Activated CD4-positive, alpha-beta T cell treated with anti-CD3 and anti-CD28 coated beads, Interleukin-2, amount 10 ng/mL, durations not matched to agents 24 days and 14 days (primary cell): ENCODE measurements at regions not wholly inside any gene's neighbourhood (a gene's known extent, or its start where the extent isn't known, plus 50 kb on each side); places are given as distances from the start of the nearest gene placed in this dataset.

ENCODE experiments used
- DNase-seq: peaks from one replicate; pipeline ENCODE4 v3.0.0; 2022
- H3K27ac Mint-ChIP-seq: one replicate; pipeline ENCODE4 v1.8.0; 2022; ENCODE audit warnings: mild to moderate bottlenecking, mixed read lengths
- H3K27me3 Mint-ChIP-seq: one replicate; pipeline ENCODE4 v1.8.0; 2022; ENCODE audit warnings: mixed read lengths
- H3K36me3 Mint-ChIP-seq: one replicate; pipeline ENCODE4 v1.8.0; 2022; ENCODE audit warnings: low read depth, mild to moderate bottlenecking, mixed read lengths
- H3K4me1 Mint-ChIP-seq: one replicate; pipeline ENCODE4 v1.8.0; 2021; ENCODE audit warnings: mixed read lengths
- H3K4me3 Mint-ChIP-seq: one replicate; pipeline ENCODE4 v1.8.0; 2022; ENCODE audit warnings: mild to moderate bottlenecking, moderate library complexity, mixed read lengths
- H3K9me3 Mint-ChIP-seq: one replicate; pipeline ENCODE4 v1.8.0; 2021; ENCODE audit warnings: mixed read lengths
- intact Hi-C: fragments of 100-400 bp; cut with micrococcal nuclease; formaldehyde crosslinking; loops from one replicate; pipeline ENCODE4 v1.15.1; 2023

DNA sequence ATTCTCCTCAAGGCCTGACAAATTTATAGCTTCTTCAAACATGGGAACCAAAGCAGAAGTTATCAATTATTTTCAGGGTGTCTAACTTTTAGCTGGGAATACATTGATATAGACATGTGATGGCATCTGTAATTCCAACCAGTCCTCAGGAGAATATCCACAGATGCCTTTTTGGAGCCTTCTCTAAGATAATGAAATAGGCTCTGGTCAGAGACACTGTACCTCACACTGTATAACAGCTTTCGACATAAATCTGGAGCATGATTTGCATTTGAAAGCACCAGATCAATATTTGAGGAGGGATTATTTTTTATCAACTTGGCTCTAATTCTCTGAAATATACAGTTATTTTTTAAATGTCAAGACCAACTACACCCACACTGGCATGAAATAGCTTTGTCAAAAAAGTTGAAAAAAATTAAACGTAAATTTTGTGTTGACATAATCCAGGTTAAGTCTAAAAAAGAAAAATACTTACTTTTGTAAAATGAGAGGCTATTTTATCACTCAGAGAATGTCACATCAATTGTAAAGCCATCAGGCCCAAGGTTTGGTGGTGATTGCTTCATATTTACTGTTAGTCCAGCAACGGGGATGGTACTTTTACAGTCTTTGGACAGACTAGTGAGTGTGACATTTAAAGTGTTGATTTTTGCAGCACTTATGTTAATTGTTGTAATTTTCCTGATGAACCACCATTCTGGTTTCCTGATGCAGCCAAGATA lies 177.0 kb upstream of the SP8 start:
- no peak overlapping the region for H3K4me3 Mint-ChIP-seq
- no peak for DNase-seq
- no peaks in the 10 kb centered on the region for H3K9me3 Mint-ChIP-seq
- no peak overlapping the region for H3K27ac Mint-ChIP-seq
- H3K36me3 Mint-ChIP-seq = no peaks in the 10 kb centered on the region
- H3K27me3 Mint-ChIP-seq = no peaks in the 10 kb centered on the region
- intact Hi-C loops = no loop called here
- H3K4me1 Mint-ChIP-seq = no peaks in the 10 kb centered on the region

DNA sequence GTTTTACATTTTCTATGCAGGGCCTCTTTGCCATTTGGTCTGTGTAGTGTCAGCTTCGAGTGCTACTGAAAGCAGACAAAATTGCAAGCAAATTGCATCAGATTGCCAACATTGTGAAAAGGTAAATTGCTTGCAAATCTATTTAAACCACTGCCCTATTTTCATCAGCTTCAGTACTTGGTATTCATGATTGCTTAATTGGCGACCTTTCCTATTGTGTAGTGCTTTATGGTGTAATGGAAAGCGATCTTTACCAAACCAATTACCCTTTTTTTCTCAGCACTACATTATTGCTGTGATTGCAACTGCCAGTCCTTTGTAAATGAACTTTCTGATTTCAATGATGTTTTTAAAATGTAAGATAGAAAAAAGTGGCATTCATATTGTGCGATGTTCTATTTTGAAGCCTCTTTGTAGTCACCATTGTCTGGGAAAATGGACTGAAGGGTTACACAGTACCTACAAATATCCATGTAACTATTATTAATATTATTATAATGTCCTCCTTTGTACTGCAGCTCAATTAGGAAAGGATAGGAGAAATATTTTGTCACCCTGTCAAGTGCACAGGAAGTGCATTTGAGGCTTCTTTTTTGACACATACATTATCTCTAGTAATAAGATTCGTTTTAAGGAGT lies 177.7 kb upstream of the SP8 start:
- Mint-ChIP-seq H3K36me3 (no peaks in the 10 kb centered on the region), H3K9me3 (no peaks in the 10 kb centered on the region), H3K4me1 (no peaks in the 10 kb centered on the region), H3K4me3 (no peak overlapping the region), H3K27ac (no peak overlapping the region), H3K27me3 (no peaks in the 10 kb centered on the region)
- DNase-seq = no peak
- intact Hi-C loops = no loop called here

DNA sequence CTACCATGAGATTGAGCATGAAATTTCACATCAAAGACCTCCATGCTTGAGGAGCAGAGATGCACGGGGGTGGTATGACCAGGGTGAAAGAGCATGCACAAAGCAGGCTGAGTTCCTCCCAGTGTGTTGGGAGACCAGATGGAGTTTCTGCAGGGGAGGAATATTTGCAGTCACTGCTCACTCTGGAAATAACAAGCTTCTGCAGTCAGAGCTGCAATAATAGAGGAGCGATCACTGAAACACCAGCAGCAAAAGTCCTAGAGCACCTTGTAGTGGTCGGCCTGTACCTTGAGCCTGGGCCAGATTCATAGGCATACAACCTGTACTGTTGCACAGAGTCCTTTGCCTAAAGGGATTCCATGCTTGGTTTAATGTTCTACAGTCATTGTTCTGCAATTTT lies 184.5 kb upstream of the SP8 start:
- Mint-ChIP-seq H3K36me3 (no peaks in the 10 kb centered on the region), H3K27ac (no peak overlapping the region)
- intact Hi-C loops = no loop called here

DNA sequence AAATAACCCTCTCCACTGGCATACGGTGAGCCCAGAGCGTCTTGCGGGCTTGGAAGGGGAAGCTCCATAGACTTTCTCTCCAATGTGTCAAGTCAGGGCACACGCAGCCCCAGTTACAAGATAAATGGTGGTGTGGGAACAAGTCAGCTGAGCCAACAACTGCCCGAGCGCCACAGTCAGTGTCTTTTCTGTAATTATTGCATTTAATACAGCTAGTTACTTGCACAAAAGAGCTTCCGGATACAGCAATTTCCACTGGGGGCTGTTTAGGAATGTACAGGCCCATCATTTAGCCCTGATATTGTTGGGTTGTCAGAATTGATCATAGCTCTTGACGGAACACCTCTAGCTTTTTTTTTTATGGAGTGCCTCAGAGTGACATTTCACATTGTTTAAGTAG lies 193.5 kb upstream of the SP8 start:
- no peaks in the 10 kb centered on the region for H3K4me1 Mint-ChIP-seq
- H3K9me3 Mint-ChIP-seq = no peaks in the 10 kb centered on the region
- no peaks in the 10 kb centered on the region for H3K36me3 Mint-ChIP-seq
- no peak overlapping the region for H3K4me3 Mint-ChIP-seq
- no peak for DNase-seq
- no peak overlapping the region for H3K27ac Mint-ChIP-seq
- no peaks in the 10 kb centered on the region for H3K27me3 Mint-ChIP-seq
- intact Hi-C loops = no loop called here

More for the DNA sequence above, 184.5 kb upstream of the SP8 start:
- Mint-ChIP-seq H3K27me3 (peaks cover 1% of the 10 kb centered on the region), H3K4me1 (no peaks in the 10 kb centered on the region), H3K9me3 (no peaks in the 10 kb centered on the region), H3K4me3 (no peak overlapping the region)
- no peak for DNase-seq

DNA sequence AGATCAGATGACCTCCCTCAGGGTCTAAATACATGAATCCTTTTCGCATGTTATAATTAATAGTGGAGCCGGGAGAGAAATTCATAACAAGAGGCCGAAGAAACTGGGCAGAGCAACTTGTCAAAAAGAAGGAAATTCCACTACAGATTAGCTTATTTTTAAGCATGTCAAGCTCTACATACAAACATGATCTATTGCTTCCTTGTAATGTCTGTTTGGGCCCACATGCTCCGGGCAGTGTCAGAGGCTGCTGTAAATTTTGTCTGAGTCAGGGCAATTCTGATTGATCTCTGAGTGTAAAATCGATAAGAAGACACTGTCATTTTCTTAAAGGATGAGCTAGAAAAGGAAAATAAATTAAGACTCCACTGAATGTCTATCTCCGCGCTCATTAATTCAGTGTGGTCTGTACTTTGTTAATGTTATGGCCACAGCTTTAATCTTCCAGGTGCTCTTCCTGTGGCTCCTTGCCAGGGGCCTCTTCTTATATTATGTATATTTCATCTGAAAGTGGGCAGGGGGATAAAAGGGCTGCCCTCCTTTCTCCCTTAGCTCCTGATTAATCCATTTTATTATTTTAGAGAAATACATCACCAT lies 194.1 kb upstream of the SP8 start:
- intact Hi-C loops = no loop called here
- no peak overlapping the region for H3K4me3 Mint-ChIP-seq
- H3K27ac Mint-ChIP-seq = no peak overlapping the region
- DNase-seq = no peak
- H3K36me3 Mint-ChIP-seq = no peaks in the 10 kb centered on the region
- H3K4me1 Mint-ChIP-seq = no peaks in the 10 kb centered on the region
- H3K9me3 Mint-ChIP-seq = no peaks in the 10 kb centered on the region
- no peaks in the 10 kb centered on the region for H3K27me3 Mint-ChIP-seq

DNA sequence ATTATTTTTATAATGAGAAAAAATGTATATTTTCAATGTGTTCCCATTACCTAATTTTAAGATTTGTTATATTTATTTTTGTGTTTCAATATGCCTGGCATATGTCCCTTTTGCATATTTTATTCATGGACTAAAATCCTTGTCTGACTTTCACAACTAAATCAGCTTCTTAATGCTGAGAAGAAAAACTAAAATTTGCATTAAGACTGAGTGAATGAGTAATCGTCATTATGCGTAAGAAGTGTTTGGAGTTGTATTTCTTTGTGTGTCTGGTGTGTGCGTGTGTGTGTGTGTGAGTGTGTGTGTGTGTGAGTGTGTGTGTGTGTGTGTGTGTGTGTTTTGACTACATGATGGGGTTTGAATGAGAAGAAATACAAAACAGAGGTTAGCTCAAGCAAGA lies 201.7 kb upstream of the SP8 start:
- H3K4me1 Mint-ChIP-seq = no peaks in the 10 kb centered on the region
- H3K9me3 Mint-ChIP-seq = no peaks in the 10 kb centered on the region
- H3K27ac Mint-ChIP-seq = no peak overlapping the region
- H3K27me3 Mint-ChIP-seq = no peaks in the 10 kb centered on the region
- no peak overlapping the region for H3K4me3 Mint-ChIP-seq
- no peaks in the 10 kb centered on the region for H3K36me3 Mint-ChIP-seq
- DNase-seq = no peak
- intact Hi-C loops = no loop called here

DNA sequence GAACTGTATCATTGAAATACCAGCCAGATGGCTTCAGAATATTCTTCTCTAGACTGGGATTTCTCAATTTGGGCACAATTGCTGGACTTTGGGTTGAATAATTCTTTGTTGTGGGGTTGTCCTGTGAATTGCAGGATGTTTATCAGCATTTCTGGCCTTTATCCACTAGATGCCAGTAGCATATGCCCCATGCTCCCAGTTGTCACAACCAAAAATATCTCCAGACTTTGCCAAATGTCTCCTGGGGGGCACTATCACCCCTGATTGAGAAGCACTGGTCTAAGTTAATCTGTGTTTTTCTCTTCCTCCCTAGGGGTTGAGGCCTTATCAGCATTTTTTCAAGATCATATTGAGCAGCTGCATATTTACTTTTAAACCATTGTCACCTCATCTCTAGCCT lies 204.9 kb upstream of the SP8 start:
- no peak for DNase-seq
- no peaks in the 10 kb centered on the region for H3K36me3 Mint-ChIP-seq
- no peaks in the 10 kb centered on the region for H3K4me1 Mint-ChIP-seq
- intact Hi-C loops = no loop called here
- H3K27me3 Mint-ChIP-seq = no peaks in the 10 kb centered on the region
- no peaks in the 10 kb centered on the region for H3K9me3 Mint-ChIP-seq
- H3K4me3 Mint-ChIP-seq = no peak overlapping the region
- no peak overlapping the region for H3K27ac Mint-ChIP-seq

DNA sequence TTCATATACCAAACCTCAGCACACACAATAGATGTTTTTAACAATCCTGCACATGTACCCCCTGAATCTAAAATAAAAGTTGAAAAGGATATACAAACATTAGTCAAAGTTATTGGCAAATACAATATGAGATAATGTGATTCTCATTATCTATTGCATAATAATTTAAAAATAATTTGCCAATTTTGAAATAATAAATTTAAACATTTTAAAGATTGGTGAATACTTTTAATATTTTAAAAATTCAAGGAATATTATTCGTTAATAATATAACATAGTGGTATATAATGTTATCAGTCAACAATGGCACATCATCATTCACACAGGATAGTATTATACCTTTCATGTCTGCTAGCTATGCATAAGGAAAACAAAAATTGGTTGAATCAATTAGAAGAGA lies 207.0 kb upstream of the SP8 start:
- no peaks in the 10 kb centered on the region for H3K36me3 Mint-ChIP-seq
- no peaks in the 10 kb centered on the region for H3K4me1 Mint-ChIP-seq
- no peak for DNase-seq
- no peaks in the 10 kb centered on the region for H3K9me3 Mint-ChIP-seq
- no peaks in the 10 kb centered on the region for H3K27me3 Mint-ChIP-seq
- no peak overlapping the region for H3K27ac Mint-ChIP-seq
- intact Hi-C loops = no loop called here
- no peak overlapping the region for H3K4me3 Mint-ChIP-seq

DNA sequence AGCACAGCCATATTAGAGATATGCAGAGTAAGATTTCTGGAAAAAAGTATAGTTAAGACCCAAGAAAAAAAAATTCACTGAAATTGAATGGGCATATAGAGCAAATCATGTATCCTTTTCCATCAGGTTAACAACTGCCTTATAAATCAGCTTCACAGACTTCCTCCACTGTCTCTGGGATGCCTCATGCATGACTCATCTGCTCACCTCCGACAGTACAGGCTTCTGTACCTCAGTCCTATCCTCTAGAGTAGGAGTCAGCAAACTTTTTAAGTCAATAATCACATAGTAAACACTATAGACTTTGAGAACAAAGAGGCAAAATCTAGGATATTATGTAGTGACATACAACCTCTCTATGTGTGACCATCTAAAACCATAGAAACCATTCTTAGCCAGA lies 211.6 kb upstream of the SP8 start:
- no peak for DNase-seq
- Mint-ChIP-seq H3K27ac (no peak overlapping the region), H3K36me3 (no peaks in the 10 kb centered on the region), H3K9me3 (peaks cover 4% of the 10 kb centered on the region), H3K4me3 (no peak overlapping the region), H3K4me1 (no peaks in the 10 kb centered on the region), H3K27me3 (no peaks in the 10 kb centered on the region)
- intact Hi-C loops = no loop called here

DNA sequence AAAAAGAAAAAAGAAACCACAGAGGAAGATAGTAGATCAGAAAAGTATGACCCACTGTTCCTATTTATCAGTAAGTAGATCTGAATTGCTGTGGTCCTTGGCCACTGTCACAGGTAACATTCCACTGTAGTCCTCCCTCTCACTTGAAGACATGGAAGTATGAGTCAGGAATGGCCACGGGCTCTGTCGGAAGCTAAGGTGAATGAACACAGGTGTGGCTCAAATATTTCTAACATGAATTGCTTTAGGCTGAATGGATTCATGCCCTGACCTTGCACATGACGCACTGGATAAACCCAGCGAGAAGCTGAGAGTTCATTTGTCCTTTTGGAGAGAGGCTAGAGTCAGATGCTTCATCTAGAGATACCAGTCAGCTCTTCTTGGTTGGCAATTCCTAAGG lies 224.5 kb upstream of the SP8 start:
- Mint-ChIP-seq H3K27ac (no peak overlapping the region), H3K4me3 (no peak overlapping the region), H3K9me3 (peaks cover 9% of the 10 kb centered on the region), H3K36me3 (no peaks in the 10 kb centered on the region), H3K4me1 (no peaks in the 10 kb centered on the region), H3K27me3 (no peaks in the 10 kb centered on the region)
- intact Hi-C loops = no loop called here
- DNase-seq = no peak

DNA sequence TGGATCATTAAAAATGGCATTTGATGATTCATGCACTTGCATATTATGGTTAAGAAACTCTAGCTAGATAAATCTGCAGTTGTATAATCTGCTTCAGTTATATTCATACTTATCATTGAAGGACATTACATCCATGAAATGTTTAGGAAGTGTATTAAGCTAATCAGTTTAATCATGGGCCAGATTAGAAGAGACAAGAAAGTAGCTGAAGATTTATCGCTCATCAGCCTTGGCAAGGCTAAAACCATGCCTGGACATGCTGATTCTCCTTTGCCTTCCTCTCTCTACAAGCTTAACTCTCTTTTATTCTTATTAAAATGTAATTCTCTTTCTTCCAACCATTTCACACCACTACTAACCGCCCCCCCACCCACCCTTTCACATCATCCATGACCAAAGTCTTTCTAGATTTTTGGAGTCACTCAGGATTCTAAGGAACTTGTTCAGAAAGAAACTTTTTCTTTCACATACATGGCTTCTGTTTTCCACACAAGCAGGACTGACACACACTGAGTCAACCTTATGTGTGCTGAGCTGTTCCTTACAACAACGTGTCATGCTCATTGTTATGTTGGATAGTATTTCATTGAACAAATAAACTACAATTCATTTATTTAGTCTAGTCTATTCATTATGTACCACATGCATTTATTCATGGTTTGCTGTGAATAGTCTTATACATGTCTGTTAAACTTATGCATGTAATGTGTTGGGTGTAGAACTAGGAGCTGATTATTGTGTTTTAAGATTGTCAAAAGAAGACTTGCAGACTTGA lies 227.3 kb upstream of the SP8 start:
- intact Hi-C loops = no loop called here
- Mint-ChIP-seq H3K4me3 (no peak overlapping the region), H3K27ac (no peak overlapping the region), H3K27me3 (no peaks in the 10 kb centered on the region), H3K9me3 (no peaks in the 10 kb centered on the region), H3K36me3 (no peaks in the 10 kb centered on the region), H3K4me1 (no peaks in the 10 kb centered on the region)
- DNase-seq = no peak

DNA sequence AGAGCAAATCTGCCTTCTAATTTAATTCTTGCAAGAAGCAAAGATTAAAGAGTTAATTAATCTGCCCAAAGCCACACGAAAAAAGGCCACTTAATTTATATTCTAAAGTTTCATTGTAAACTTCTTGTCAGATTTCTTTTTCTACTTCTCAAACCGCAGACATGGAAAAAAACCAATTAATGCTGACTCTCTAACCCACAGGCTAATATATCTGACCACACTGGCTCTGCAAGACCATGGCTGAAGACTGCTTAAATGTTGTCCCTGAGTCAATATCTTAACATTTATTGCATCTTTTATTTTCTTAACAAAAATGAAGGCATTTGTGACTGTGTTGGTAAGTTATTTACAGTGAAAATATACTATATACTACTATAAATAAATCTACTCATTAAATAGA lies 234.0 kb upstream of the SP8 start:
- no peaks in the 10 kb centered on the region for H3K9me3 Mint-ChIP-seq
- no peaks in the 10 kb centered on the region for H3K4me1 Mint-ChIP-seq
- no peak overlapping the region for H3K27ac Mint-ChIP-seq
- intact Hi-C loops = no loop called here
- H3K4me3 Mint-ChIP-seq = no peak overlapping the region
- H3K36me3 Mint-ChIP-seq = no peaks in the 10 kb centered on the region
- no peak for DNase-seq
- H3K27me3 Mint-ChIP-seq = no peaks in the 10 kb centered on the region

DNA sequence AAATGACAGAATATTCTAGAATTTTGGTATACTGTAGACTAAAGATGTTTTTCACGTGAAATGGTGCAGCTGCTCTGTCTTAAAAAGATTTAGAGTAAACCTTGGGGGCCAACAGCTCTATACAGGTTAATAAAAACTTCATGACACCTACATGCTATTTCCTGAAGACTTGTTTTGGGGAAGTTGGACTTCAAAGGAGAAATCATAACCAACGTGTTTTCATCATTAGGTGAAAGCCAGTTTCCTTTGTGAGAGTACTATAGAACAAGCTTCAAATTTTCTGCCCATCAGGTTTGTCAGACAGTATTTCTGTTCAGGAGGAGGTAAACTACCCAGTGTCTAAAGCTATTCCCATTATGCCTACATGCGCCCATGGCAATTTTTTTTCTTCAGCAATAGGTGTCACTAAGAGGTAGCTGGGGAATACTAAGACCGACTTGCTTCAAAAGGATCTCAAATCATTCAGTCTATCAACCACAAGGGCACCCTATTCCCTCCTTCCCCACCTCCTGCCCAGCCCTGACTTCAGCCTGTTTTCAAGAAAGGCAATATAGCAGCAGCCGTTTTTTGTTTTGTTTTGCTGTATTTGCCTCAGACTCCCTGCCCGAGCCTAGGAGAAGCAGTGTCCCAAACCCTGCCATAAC lies 237.3 kb upstream of the SP8 start:
- Mint-ChIP-seq H3K27ac (no peak overlapping the region), H3K4me1 (no peaks in the 10 kb centered on the region), H3K9me3 (no peaks in the 10 kb centered on the region), H3K27me3 (no peaks in the 10 kb centered on the region), H3K36me3 (no peaks in the 10 kb centered on the region), H3K4me3 (no peak overlapping the region)
- no peak for DNase-seq
- intact Hi-C loops = no loop called here

DNA sequence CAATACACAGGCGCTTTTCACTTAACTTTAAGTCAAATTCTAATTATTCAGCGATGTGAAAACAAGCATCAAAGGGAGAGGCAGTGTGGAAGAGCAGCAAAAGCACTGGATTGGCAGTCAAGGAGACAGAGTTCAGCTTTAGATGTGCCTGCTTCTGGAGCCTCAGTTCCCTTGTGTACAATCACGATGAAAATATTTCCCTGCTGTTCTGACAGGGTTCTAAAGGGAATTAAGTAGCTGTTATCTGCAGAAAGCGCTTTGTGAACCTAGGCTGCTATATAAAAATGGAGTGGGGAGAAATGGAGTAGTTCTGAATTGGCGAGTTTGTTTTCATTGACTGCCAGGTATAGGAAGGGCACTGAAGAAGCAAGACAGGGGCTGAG lies 237.8 kb upstream of the SP8 start:
- Mint-ChIP-seq H3K4me1 (no peaks in the 10 kb centered on the region), H3K36me3 (no peaks in the 10 kb centered on the region), H3K27me3 (no peaks in the 10 kb centered on the region), H3K4me3 (no peak overlapping the region), H3K9me3 (no peaks in the 10 kb centered on the region), H3K27ac (no peak overlapping the region)
- DNase-seq = no peak
- intact Hi-C loops = no loop called here
